RPMI7951 (cell line): ENCODE measurements at regions not wholly inside any gene's neighbourhood (a gene's known extent, or its start where the extent isn't known, plus 50 kb on each side); places are given as distances from the start of the nearest gene placed in this dataset.

Experiments used
- DNase-seq: peaks from one replicate; pipeline ENCODE4 v3.0.0-alpha.2; 2012; ENCODE audit warnings: low read depth

DNA sequence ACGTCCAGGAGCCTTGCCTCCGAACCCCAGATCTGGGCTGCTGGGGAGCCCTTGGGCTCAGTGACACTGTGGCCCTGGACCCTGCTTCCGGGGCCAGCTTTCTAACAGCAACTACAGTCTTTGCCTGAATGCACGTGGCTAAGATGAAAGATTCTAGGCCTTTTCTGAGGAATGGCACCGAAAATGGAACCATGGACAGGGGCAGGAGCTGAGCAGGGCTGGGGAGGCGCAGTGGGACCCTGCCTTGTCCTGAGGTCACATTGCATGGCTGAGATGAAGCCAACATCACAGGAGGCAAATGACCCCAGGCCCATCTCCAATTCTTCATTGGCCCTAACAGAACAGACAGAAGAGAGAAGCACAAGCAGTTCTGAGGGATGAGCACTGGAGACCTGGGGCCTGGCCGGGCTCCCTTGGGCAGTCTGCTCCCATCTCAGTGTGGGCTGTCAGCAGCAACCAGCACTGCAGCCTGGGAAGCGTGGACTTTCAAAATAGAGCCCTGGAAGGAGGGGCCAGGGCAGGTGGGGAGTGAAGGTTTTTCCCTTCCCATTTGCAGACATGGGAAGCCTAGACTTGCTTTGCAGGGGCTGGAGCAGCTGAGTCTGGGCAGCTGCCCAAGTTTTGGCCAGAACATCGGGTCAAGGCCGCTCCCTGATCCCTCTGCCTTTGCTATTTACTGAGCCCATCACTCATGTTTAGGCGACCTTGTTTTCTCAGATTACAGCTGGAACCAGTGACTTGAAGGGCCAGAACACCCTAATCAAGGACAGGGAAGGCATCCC lies 114.4 kb upstream of the TCERG1L start:
- no peak for DNase-seq

DNA sequence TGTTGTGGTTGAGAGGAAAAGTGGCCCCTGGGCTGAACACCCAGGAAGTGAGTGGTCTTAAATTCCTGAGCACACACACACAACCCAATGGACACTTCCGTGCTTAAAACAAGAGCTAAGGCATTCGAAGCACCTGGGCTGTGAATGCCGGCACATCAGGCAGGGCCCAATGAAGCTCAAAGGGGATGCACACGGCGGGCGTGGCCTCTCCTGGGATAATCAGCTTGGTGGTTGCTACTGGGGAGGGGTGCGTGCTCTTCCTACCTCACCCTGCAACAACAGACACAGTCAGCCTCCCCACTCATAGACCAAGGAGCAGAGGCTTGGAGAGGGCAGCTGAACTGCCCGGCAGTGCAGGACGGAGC lies 115.0 kb upstream of the TCERG1L start:
- no peak for DNase-seq

DNA sequence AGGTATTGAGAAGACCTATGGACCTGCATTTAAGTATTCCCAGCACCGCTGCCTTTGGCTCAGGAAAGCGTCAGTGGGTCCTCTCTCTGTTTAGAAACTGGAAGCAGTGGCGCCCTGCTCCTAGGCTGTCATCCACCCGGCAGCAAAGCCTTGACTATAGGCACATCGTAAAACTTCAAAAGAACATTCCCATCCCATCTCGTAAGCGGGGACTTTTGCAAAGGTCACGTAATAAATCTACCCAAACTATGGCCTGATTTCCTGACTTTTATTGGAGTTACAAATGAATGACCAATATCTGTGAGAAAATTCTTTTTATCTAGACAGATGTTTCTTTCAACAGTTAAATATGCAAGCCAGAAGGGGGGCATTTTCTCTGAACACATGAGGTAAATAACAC lies 115.8 kb upstream of the TCERG1L start:
- no peak for DNase-seq

DNA sequence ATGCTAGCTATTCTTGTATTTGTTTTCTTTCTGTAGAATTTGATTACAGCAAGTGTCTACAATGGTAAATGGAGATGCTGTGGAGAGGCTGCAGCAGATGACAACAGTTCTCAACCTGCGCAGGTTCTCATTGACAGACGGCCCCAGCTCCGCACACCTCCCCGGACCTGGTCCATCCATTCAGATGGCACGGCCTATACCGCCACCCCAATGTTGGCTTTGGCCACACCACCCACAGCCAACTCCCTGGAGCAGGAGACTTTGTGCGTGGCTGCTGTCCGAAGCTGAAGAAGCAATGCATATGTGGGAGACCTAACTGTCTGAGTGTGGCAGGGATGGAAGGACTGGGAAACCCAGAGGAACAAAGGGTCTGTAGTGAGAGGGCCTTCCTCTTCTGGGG lies 116.4 kb upstream of the TCERG1L start:
- DNase-seq: no peak

DNA sequence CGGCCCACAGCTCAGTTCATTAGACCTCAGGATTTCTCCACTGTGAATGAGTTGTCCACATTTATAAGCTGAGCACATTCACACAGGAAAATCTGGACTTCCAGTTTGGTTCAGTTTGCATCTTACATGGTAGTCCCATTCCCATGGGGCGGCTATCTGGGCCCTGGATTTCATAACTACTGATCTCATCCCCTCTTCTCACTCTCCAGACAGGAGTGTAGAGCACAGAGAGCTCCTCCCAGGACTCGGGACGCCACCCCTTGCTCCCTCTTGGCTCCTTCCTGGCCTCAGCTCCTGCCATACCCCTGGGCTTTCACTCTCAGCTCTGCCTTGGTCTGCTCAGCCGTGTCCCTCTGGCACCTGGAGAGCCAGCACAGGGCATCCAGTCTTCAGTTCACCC lies 117.6 kb upstream of the TCERG1L start:
- DNase-seq: no peak

DNA sequence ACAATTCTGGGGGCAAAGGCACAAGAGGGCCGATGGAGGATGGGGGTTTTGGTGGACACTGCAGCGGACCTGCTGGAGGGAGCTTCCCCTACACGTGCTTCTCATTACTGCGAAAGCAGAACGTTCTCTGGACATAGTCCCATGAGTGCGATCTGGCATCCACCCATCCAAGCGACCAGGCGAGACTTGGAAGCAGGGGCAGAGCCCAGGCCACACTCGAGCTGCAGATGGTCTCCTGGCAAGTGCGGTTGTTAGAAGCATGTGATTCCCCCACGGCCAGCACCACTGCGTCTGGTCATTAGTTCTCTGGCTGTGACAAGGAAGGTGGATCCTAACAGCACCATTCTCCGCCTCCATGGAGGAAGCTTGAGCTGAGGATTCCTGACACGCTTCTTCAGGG lies 118.4 kb upstream of the TCERG1L start:
- no peak for DNase-seq

DNA sequence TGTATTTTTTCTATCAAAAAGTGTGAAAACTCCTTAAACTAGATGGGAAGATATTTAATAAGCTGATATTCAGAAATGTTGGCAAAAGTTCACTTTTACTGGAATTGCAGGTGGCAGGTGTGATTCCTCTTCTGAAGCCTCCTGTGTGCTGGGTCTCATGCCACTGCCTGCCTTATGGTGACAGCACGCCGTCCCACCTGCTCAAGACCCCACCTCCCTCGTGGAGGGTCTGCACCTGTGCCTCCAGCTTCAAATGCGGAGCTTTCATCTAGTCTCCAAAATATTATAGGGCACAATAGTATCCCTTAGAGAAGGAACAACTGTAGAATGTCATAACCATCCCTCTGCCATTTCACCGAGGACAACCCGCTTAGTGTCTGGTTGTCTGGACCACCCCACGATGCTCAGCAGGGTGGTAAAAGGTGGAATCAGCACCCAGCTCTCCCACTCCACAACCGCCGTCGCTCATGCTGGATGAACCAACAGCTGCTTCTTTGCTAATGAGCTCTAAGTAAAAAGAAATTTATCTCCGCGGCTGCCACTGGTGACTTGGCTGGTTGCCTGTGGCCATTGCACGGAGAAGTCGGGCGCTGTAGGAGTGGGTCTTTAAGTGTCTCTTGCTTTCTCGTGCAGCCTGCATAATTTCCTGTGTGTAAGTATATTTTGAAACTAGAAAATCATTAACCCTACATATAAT lies 119.3 kb upstream of the TCERG1L start:
- DNase-seq: no peak

DNA sequence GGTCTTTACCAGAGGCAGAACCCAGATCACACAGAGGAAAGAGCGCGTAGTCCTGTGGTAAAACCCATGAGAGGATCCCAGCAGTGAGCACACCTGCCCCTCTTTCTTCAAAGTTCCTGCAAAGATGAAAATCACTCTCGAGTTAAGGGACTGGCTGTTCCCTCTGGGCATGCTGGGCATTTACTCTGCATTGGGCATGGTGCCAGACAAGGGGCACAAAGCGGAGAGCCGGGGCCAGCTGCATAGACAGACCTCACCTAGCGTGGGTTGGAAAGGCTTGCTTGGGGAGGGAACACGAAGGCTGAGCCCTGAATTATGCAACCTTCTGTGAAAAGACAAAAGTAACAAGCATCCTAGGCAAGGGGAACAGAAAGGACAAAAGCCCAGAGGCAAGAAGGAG lies 120.0 kb upstream of the TCERG1L start:
- DNase-seq: no peak

DNA sequence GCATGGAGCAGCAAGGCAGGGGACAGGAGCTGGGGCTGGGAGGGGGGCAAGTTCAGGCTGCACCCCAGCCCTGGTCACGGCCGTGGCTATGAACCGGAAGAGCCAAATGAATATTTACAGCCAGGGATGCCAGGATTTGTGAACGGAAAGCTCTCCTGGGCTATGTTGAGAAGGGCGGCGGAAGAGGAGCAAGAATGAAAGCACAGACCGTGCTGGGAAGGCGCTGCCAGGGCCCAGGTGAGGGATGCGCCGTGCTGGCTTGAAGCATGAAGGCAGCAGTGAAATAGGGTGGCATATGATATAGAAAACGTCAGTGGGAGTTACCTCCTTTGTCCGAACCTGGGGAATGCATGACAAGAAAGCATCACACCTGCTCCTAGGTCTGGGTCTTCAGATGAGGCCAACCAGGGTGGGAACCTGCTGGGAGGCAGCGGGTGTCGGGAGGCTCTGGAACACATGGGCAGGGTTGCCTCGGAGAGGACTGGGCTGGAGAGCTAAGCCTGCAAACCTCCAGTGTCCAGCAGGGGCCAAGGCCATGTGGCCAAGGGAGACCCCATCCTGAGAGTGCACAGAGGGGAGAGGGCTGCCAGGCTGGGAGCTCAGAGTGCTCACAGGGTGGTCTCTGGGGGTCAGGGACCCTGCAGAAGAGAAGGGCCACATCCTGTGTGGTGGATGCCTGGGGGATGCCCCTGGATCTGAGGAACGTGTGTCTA lies 120.6 kb upstream of the TCERG1L start:
- no peak for DNase-seq

DNA sequence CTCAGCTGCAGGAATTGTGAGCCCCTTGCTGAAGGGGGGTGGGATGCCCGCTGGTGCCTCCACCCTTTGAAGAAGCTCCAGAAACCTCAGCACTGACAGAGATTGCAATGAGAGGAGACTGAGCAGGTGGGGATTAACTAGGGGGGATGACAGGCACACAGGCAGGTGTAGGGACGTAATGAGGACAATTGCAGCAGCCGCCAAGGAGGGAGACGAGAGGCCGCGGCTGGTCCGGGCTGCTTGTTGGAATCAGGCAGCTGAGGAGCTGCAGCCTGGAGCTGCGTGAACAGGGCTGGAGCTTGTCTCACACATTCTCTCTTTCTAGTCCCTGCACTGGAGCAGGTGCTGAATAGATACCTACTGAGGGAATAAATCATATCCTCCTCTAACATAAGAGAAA lies 122.0 kb upstream of the TCERG1L start:
- DNase-seq: no peak

DNA sequence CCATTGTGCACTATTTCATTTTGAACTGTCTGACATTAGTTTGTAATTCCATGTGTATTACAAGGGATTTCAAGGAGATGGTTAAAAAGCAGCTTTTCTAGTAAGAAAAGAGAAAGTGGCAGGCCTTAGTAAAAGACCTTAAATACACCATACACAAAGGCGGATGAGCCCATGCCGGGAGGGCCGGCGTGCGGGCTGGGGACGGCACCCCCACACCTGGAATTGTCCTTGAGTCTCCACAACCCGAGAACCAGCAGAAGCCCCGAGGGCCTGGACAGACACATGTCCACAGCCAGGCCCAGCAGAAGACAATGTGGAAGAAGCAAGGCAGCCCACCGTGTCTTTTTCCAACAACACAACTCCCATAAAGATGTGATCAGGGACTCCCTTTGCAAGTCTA lies 123.7 kb upstream of the TCERG1L start:
- no peak for DNase-seq

DNA sequence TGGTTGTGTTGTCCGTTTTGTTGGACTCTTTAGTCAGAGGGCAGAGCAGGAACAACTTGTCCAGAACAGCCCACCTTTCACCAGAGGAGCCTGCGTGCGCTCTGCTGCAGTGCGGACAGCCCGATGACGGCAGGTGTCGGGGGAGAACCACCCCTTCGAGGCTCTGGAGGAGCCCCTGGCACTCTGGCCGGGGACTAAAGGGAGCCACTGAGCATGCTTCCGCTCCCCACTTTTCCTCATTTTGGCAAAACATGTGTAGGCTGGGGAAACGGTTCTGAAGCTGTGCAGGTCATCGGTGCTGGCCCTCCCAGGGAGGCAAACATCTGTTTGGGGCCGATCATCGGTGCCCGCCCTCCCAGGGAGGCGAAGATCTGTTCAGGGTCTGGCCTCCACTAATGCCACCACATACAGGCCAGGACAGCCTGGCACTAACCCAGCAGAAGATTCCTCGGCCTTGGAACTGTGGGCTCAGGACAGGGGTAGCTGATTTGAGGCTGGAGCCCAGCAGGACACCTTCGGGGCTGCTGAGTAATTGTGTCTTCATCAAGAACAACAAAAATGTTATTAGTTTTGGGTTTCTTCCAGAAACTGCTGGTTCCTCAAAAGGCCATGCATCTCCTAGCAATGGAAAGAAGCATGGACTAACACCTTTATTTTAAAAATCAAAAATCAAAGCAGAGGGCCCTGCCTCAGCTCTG lies 124.4 kb upstream of the TCERG1L start:
- peak; percentile 44 for DNase-seq

DNA sequence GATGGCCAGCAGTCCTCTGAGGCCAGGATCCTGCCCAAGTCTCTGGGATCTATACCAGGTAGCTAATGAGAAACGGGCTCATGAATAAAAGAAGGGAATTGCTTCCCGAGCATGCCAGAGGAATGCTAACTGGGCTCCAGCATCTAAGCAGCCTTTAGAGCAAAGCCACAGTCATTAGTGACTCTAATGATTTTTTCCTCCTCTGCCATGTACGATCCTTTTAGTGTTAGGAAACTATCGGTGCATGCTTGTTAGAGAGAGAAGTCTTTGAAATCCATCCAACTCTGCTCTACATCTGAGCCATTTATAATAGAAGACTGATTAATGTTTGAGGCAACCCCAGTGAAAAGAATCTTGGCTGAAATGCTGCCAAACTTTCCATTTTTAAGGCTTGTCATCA lies 124.9 kb upstream of the TCERG1L start:
- DNase-seq: no peak

DNA sequence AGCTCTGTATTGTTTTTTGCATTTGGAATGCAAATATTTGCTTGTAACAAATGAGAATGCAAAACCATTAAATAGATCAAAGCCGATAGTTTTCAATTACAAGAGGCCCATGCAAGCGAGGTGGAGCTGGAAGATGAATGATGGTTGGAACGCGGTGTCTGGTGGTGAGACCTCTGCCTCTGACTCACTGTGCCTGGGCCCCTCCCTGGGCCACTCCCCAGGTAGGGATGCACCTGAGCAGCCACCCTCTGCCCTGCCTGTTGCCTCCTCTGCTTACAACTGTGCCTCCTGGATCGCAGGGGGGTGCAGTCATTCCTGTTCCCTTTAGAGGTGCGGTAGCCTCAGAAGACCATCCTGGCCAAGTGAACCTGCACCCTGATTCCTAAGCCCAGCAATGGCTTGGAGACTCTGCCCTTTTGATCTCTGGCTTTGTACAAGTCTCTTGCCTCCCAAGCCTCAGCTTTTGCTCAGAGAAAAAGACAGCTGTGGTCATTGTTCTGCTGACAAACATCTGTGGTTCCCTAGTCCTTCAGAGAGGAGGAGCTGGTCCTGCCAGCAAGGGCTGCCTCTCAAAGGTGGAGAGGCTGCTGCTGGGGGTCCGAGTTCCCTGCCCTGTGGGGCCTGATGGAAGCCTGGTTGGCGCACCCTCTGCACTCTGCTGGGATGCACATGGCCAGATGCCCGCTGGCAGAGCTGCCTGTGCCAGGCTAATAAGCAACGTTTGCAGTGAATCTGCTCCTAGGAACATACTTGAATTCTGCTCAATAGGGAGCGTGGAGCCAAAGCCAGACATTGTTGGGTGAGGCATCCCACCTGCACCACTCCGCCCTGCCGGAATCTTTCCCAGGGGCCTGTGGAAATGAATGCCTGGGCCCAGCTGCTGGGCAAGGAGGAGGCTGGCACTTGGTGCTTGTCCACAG lies 126.3 kb upstream of the TCERG1L start:
- no peak for DNase-seq

DNA sequence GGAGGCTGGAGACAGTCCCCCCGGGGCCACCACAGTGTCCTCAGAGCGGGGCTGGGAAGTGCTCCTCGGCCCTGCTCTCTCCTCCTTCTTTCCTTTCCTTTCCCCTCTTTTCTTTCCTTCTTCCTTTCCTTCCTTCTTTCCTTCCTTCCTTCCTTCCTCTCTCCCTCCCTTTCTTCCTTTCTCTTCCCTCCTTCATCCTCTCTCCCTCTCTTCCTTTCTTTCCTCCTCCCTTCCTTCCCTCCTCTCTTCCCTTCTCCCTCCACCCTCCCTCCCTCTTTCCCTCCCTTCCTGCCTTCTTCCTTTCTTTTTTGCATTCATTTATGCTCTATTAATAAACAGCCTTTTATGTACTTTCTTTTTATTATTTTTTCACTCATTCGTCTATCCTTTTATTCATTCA lies 127.1 kb upstream of the TCERG1L start:
- no peak for DNase-seq

DNA sequence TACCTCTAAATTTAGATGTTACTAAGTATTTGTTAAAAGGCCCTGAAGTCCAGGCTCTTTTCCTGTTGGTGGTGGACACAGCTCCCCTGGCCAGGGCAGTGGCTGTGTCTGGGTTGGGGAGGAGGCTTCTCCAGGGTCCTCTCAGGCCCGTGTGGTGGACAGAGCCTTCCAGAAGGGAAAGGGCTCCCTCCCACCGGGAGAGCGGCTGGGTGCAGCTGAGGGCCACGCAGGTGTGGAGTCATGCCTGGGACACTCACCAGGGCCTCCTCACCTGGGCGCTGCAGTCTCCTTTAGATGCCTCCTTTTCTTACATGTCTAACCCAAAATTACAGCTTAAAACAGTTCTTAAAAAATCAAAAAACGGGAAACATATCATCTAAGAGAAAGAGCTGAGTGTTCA lies 128.2 kb upstream of the TCERG1L start:
- DNase-seq: no peak

DNA sequence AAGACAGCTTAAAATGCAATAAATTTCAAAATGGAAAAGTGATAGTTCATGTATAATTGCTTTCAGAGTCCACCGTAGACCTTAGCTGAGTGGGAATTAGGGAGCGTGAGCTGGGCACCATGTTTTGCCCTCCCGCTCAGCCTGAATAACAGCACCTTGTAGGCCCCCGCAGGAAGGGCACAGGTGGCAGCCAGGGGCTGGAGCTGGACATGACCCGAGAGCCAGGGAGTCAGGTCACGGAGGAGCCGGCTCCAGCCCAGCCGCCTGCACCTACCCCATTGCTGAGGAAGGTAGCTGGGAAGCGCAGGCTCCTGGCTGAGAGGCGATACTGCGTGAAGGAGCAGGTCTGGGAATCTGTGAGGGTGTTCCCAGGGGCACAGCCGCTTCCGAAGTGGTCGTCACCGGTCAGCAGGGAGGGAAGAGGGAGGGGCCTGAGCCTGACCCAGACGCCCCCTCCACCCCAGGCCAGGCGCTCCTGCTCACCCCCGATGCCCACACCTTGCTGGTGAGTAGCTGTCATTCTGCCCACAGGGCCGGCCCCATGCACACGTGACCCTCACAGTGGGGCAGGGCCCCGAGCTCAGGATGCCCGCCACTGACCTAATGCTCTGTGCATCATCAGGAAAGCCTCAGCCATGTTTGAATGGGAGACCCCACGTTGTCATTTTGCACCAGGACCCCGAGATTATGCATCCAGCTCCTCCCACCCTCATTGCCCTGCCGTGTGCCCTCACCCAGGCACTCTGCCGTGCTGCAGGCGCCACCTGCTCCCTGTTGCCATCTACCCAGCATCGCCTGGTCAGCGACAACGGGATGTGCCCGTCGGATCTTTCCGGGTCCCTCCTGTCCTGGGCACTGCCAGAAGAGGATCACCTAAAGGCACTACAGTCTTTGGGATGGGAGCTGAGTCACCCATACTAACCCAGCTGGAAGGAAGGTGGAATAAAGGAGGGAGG lies 129.2 kb upstream of the TCERG1L start:
- DNase-seq: no peak

DNA sequence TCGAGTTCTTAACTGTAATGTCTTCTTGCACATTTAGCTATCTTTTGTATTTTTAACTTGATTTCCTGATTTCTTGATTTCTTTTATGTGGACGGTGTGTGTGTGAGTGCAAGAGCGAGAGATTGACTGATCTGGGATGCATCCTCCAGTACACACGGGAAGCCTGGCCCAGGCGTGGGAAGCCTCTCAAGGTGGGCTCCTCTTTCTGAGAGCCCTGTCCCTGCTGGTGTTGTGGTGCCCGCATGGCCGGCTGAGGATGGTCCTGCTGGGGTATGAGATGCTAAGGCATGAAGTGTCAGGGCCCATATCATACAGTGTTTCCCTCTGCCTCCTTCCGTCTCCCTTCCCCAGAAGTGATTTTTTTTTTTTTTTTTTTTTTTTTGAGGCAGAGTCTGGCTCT lies 130.8 kb upstream of the TCERG1L start:
- no peak for DNase-seq

DNA sequence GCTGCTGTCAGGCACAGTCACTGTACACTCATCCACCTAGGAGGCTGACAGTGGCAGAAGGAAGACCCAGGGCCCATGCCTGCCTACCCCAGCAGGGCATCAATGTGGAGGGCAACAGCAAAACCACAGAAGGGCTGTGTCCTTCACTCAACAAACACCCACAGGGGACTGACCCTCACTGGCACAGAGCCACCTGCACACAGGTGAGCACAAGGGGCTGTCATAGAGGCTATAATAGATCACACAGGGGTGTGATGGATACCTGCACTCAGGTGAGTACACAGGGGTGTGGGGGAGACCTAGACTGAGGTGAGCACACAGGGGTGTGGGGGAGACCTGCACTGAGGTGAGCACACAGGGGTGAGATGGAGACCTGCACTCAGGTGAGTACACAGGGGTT lies 132.8 kb upstream of the TCERG1L start:
- no peak for DNase-seq

DNA sequence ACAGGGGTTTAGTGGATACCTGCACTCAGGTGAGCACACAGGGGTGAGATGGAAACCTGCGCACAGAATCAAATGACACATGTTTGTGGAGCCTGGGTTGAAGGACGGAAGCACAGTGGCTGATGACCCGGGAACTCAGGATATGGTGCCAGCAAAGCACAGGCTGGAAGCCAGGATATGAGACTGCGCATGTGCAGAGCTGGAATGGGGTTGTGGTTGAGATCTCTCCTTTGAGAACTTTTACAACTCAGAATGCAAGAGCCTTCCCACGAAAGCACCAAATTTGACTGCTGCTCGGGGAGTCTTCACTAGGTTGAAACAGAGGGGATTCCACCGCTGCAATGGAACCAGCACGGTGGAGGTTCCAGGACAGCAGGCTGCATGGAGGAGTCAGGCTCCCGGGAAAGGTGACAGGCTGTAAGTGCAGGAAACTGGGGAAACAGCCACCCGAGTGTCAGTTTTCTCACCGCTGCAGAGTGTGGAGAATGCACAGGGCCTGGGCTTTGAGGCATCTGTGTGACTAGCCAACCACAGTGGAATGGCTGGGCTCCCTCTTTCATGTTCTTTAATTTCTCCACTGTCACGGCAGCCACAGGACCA lies 133.4 kb upstream of the TCERG1L start:
- DNase-seq: no peak
